NB4 (cell line): ENCODE measurements at regions not wholly inside any gene's neighbourhood (a gene's known extent, or its start where the extent isn't known, plus 50 kb on each side); places are given as distances from the start of the nearest gene placed in this dataset.

ENCODE experiments used
- MYC ChIP-seq: IDR thresholded peaks from 2 replicates; pipeline ENCODE4 v1.6.1; 2011; ENCODE audit warnings: low read depth, low read length
- POLR2A ChIP-seq: IDR thresholded peaks from 2 replicates; pipeline ENCODE4 v1.6.1; 2011; ENCODE audit warnings: mild to moderate bottlenecking; ENCODE audit not compliant: insufficient read length; ENCODE audit errors: extremely low read depth
- TF ChIP-seq, protein P1 (sequence below): IDR thresholded peaks from 2 replicates; pipeline ENCODE4 v1.6.1; 2011; ENCODE audit warnings: low read depth, low read length
- TF ChIP-seq, protein P2 (sequence below): IDR thresholded peaks from one replicate; pipeline ENCODE4 v1.5.1; 2012; ENCODE audit warnings: low read depth, low read length

DNA sequence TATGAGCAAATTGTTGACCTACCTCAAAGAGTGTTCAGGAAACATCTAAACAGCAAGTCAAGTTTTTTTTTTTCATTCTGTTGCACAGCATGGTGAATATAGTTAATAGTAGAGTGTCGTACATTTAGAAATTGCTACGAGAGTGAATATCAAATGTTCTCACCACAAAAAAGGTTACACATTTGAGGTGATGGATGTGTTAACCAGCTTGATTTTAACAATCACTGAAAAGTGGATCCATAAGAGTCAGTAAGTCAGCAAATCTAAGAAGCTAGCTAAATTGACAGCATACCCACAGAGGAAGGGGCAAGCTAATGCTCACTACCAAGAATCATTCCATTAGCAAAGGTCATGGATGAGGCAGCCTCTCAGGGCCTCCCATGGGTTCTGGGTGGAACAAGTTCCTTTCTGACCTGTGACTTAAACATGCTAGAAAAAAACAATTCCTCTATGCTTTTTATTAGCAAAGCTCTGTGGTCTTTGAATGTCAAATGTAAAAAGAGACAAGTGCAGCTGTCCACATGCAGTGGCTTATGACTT is 235.4 kb upstream of the CCDC179 start:
- TF ChIP-seq, protein P1, sequence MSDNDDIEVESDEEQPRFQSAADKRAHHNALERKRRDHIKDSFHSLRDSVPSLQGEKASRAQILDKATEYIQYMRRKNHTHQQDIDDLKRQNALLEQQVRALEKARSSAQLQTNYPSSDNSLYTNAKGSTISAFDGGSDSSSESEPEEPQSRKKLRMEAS: no peak
- TF ChIP-seq POLR2A: no peak
- TF ChIP-seq, protein P2, sequence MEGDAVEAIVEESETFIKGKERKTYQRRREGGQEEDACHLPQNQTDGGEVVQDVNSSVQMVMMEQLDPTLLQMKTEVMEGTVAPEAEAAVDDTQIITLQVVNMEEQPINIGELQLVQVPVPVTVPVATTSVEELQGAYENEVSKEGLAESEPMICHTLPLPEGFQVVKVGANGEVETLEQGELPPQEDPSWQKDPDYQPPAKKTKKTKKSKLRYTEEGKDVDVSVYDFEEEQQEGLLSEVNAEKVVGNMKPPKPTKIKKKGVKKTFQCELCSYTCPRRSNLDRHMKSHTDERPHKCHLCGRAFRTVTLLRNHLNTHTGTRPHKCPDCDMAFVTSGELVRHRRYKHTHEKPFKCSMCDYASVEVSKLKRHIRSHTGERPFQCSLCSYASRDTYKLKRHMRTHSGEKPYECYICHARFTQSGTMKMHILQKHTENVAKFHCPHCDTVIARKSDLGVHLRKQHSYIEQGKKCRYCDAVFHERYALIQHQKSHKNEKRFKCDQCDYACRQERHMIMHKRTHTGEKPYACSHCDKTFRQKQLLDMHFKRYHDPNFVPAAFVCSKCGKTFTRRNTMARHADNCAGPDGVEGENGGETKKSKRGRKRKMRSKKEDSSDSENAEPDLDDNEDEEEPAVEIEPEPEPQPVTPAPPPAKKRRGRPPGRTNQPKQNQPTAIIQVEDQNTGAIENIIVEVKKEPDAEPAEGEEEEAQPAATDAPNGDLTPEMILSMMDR: no peak
- no peak for TF ChIP-seq MYC
